GM21737 (cell line): ENCODE measurements at regions not wholly inside any gene's neighbourhood (a gene's known extent, or its start where the extent isn't known, plus 50 kb on each side); places are given as distances from the start of the nearest gene placed in this dataset.
"Not testable (repeated sequence)": the region's sequence is repeated elsewhere in the genome, so short reads cannot be mapped to it uniquely, and the experiment has no call there.

Experiments
- ATAC-seq: cut with Tn5 transposase; IDR thresholded peaks from one replicate; pipeline ENCODE4 v1.9.1; 2021; ENCODE audit warnings: mild to moderate bottlenecking, moderate library complexity; ENCODE audit not compliant: unreplicated experiment

DNA sequence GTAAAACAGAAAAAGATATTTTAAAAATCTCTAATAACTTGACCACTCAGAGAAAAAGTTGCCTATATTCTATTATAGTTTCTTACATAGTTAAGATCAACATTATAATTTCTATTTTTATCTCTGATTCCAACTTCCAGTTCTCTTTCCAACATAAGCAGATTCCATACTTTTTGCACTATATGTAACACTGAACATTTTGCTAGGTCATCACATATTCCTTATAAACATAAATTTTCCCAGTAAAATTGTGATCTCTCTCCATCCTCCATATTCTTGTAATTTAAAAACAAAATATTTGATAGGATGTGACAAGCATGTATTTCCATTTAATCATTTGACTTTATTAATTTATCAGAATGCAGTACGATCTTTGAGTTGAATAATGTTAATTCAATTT is 170.4 kb upstream of the THSD7A start:
- ATAC-seq = no peak

GRCh38 chr7:12004581-12004980 is 172.6 kb upstream of the THSD7A start:
- ATAC-seq = no peak

- no peak for ATAC-seq
These were observed 175.6 kb upstream of the THSD7A start for GRCh38 chr7:12007576-12007975.

- ATAC-seq = no peak
These were observed 182.0 kb upstream of the THSD7A start for GRCh38 chr7:12013983-12014382.

- ATAC-seq = no peak
These were observed 184.4 kb upstream of the THSD7A start for GRCh38 chr7:12016439-12016838.

GRCh38 chr7:12017046-12017445 is 185.0 kb upstream of the THSD7A start:
- ATAC-seq = no peak

DNA sequence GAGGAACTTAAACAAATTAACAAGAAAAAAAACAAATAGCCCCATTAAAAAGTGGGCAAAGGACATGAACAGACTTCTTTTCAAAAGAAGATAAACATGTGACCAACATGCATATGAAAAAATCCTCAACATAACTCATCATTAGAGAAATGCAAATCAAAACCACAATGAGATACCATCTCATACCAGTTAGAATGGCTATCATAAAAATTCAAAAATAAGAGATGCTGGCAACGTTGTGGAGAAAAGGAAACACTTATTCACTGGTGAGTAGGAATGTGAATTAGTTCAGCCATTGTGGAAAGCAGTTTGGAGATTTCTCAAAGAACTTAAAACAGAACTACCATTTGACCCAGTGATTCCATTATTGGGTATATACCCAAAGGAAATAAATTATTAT is 189.1 kb upstream of the TMEM106B start:
- not testable (repeated sequence) for ATAC-seq

GRCh38 chr7:12025246-12025645 is 185.8 kb upstream of the TMEM106B start:
- no peak for ATAC-seq

DNA sequence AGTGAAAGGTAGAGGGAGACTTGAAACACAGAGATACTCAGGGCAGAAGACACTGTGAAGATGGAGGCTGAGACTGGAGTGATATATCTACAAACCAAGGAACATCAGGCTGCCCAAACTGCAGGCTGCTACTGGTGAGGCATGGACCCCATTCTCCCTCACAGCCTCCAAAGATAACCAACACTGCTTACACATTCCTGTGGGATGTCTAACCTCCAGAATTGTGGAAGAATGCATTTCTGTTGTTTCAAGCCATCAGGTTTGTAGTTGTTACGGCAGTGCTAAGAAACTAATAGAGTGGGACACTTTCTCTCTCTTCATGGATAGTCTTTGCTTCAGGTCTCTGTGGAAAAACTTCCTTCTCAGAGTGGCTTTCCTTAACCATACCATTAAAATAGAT is 182.6 kb upstream of the TMEM106B start:
- ATAC-seq = no peak

- ATAC-seq = no peak
These were observed 181.0 kb upstream of the TMEM106B start for GRCh38 chr7:12030116-12030515.

- ATAC-seq = no peak
These were observed 179.9 kb upstream of the TMEM106B start for GRCh38 chr7:12031186-12031585.

- no peak for ATAC-seq
These were observed 179.5 kb upstream of the TMEM106B start for GRCh38 chr7:12031638-12032037.

DNA sequence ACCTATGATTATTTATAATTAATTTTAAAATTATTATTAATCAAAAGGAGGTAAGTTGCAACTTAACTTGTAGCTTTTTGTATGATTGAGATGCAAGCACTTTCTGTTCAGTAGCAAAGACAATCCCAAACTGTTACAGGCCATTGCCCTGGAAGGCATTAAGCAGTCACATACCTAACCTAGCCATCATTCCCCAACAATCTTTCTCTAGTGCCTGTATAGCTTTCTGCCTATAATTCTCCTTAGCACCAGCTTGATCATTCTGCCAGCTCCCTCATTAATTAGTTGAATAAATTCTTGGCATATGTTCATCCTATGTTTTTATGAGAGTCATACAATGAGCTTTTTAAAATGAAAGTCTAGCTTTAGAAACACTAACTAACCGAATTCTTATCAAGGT is 178.9 kb upstream of the TMEM106B start:
- ATAC-seq = no peak

GRCh38 chr7:12043457-12043856 is 167.6 kb upstream of the TMEM106B start:
- ATAC-seq = not testable (repeated sequence)

GRCh38 chr7:12052211-12052610 is 158.9 kb upstream of the TMEM106B start:
- no peak for ATAC-seq

- no peak for ATAC-seq
These were observed 157.5 kb upstream of the TMEM106B start for GRCh38 chr7:12053561-12053960.

DNA sequence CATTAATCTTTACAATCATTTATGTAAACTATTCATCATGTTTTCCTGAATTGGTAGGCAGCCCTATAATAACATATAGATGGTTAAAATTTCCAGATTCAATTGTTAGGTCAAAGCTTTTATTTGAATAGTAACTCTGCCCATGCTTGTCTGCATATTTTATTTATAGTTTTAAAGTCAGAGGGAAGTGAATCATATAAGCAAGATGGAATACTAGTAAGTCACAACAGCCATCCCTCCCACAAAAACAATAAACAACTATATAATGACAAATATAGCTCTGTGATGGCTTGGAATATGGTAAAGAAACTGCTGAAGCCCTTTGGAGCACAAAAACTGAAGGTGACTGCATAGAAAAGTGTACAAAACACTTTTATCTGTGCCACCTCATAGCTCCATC is 156.3 kb upstream of the TMEM106B start:
- no peak for ATAC-seq

DNA sequence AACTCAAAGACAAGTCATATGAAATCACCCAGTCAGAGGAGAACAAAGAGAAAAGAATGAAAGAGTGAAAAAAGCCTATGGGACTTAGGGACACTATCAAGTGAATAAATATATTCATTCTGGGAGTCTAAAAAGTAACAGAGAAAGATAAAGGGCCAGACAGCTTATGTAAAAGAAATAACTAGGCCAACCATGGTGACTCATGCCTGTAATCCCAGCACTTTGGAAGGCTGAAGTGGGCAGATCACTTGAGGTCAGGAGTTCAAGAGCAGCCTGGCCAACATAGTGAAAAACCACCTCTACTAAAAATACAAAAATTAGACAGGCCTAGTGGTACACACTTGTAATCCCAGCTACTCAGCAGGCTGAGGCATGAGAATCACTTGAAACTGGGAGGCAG is 154.7 kb upstream of the TMEM106B start:
- ATAC-seq = no peak

DNA sequence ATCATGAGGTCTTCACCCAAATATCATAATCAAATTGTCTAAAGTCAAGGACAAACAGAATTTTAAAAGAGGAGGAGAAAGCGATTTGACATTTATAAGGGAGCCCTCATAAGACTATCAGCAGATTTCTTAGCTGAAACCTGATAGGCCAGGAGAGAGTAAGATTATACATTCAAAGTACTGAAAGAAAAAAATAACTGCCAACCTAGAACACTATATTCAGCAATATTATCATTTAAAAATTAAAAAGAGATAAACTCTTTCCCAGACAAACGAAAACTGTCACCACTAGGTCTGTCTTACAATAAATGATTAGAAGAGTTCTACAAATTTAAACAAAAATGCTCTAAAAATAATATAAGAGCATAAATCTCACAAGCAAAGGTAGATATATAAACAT is 154.1 kb upstream of the TMEM106B start:
- no peak for ATAC-seq

- ATAC-seq = no peak
These were observed 149.0 kb upstream of the TMEM106B start for GRCh38 chr7:12062062-12062461.

- ATAC-seq = no peak
These were observed 146.4 kb upstream of the TMEM106B start for GRCh38 chr7:12064586-12065127.

- no peak for ATAC-seq
These were observed 145.1 kb upstream of the TMEM106B start for GRCh38 chr7:12066004-12066403.

GRCh38 chr7:12066521-12066920 is 144.6 kb upstream of the TMEM106B start:
- no peak for ATAC-seq
